Kidney epithelial cell (primary cell): ENCODE measurements at regions not wholly inside any gene's neighbourhood (a gene's known extent, or its start where the extent isn't known, plus 50 kb on each side); places are given as distances from the start of the nearest gene placed in this dataset.

Source experiments
- DNase-seq: peaks from one replicate; pipeline ENCODE4 v3.0.0-alpha.2; 2010; ENCODE audit warnings: low read depth
- H3K27me3 ChIP-seq: 2 replicates; pipeline ENCODE4 v1.6.0; 2011; ENCODE audit warnings: low read length; ENCODE audit not compliant: control insufficient read depth, insufficient read depth
- H3K36me3 ChIP-seq: 2 replicates; pipeline ENCODE4 v1.5.1; 2011; ENCODE audit warnings: low read length; ENCODE audit not compliant: control insufficient read depth, insufficient read depth
- H3K4me3 ChIP-seq: 2 replicates; pipeline ENCODE4 v1.5.1; 2011; ENCODE audit warnings: low read depth, mild to moderate bottlenecking, control low read depth, low read length
- TF ChIP-seq, protein P1 (sequence below): IDR thresholded peaks from 2 replicates; pipeline ENCODE4 v1.5.1; 2011; ENCODE audit warnings: mild to moderate bottlenecking, moderate library complexity, low read length, control low read depth, inconsistent platforms; ENCODE audit not compliant: insufficient read depth, poor library complexity, severe bottlenecking

- TF ChIP-seq, protein P1, sequence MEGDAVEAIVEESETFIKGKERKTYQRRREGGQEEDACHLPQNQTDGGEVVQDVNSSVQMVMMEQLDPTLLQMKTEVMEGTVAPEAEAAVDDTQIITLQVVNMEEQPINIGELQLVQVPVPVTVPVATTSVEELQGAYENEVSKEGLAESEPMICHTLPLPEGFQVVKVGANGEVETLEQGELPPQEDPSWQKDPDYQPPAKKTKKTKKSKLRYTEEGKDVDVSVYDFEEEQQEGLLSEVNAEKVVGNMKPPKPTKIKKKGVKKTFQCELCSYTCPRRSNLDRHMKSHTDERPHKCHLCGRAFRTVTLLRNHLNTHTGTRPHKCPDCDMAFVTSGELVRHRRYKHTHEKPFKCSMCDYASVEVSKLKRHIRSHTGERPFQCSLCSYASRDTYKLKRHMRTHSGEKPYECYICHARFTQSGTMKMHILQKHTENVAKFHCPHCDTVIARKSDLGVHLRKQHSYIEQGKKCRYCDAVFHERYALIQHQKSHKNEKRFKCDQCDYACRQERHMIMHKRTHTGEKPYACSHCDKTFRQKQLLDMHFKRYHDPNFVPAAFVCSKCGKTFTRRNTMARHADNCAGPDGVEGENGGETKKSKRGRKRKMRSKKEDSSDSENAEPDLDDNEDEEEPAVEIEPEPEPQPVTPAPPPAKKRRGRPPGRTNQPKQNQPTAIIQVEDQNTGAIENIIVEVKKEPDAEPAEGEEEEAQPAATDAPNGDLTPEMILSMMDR: no peak
- DNase-seq: no peak
- Histone ChIP-seq H3K36me3 (no peaks in the 10 kb centered on the region), H3K4me3 (no peak overlapping the region), H3K27me3 (peaks cover 3% of the 10 kb centered on the region)
These were observed 197.5 kb downstream of the BUB3 start for GRCh38 chr10:123351715-123352114.

DNA sequence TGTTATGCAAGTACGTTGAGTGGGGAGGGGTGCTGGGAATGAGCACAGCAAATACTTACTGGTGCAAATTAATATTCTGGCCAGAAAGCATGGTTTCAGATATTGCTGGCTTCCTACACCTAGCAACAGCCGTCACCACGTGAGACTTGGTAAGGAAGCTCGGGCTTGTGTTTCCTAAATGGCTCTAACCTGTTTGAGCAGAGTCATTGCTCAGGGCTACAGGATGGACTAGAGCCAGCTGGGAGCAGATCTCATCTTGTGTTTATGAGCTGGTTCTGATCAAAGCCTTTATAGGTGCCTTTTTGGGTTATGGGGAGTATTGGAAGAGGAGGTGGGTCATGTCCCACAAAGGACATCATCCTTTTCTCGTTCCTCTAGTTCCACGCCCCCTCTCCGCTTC is 200.3 kb downstream of the BUB3 start:
- Histone ChIP-seq H3K36me3 (no peaks in the 10 kb centered on the region), H3K27me3 (peaks cover 20% of the 10 kb centered on the region), H3K4me3 (no peak overlapping the region)
- TF ChIP-seq, protein P1: no peak
- DNase-seq: no peak

DNA sequence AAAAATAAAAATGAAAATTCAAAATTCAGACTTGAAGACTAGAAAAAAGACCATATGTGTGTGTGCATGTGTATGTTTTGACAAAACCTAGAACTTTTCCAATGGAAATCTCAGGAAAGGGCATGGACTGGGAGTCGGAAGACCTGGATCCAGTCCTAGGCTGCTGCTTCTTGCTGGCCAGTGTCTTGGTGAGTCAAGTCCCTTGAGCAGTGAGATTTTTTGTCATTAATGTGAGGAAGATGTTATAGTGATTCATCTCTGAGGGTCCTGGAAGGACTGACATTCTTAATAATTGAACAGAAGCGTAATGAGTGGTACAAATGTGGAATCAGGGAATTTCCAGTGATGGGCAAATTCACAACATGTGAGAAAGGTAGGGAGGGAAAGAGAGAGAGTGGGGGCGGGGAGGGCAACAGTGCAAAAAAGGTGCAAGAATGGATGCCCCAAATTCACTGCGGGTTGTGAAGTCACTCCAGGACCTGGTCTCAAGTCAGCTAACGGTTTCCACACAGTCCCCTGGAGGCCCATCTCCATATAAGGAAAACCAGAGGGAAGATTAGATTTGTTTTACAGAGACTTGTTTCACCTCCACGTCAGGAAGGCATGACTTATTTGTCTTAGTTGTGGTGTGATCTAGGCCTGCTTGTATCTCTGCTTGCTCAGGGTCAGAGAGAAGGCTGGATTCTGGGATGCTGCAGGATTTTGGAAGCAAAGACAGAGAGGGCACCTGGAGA is 201.7 kb downstream of the BUB3 start:
- no peak for DNase-seq
- H3K4me3 ChIP-seq: no peak overlapping the region
- no peaks in the 10 kb centered on the region for H3K36me3 ChIP-seq
- H3K27me3 ChIP-seq: peaks cover 20% of the 10 kb centered on the region
- TF ChIP-seq, protein P1: no peak

DNA sequence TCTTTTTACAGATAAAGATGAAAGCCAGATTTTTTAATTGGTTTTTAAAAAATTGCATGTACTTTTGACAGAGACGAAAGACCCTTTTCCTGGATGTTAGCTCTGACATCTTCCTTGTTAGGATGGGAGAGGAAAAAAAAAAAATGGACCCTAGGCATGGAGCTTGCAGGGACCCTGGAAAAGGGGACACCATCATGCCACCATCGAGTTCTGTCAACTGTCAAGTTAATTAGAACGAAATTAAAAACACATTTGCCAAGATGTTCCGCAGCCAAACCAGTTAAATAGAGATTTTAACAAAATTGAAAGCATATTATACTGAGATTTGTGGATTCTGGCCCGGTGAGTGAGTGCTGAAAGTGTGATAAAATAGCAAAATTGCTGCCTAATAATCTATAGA is 202.6 kb downstream of the BUB3 start:
- DNase-seq: no peak
- no peaks in the 10 kb centered on the region for H3K36me3 ChIP-seq
- TF ChIP-seq, protein P1: no peak
- peaks cover 20% of the 10 kb centered on the region for H3K27me3 ChIP-seq
- no peak overlapping the region for H3K4me3 ChIP-seq

- TF ChIP-seq, protein P1: no peak
- DNase-seq: no peak
- Histone ChIP-seq H3K4me3 (no peak overlapping the region), H3K27me3 (peaks cover 20% of the 10 kb centered on the region), H3K36me3 (no peaks in the 10 kb centered on the region)
These were observed 203.3 kb downstream of the BUB3 start for GRCh38 chr10:123357421-123357930.

DNA sequence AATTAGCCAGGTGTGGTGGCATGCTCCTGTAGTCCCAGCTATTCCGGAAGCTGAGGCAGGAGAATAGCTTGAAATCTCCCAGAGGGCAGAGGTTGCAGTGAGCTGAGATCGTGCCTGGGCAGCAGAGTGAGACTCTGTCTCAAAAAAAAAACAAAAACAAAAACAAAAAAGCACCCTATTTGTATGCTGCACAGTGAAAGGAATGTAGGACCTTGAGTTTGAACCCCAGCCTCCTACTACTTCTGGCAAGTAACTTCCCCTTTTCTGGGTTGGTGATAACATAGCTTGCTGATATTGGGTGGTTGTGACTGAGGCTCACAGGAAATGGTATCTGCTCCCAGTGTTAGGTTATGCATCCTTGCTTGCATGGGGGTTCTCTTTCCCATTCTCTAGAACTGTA is 205.3 kb downstream of the BUB3 start:
- no peaks in the 10 kb centered on the region for H3K36me3 ChIP-seq
- no peak overlapping the region for H3K4me3 ChIP-seq
- no peak for DNase-seq
- TF ChIP-seq, protein P1: no peak
- H3K27me3 ChIP-seq: peaks cover 20% of the 10 kb centered on the region
